ENCODE measurements at regions not wholly inside any gene's neighbourhood (a gene's known extent, or its start where the extent isn't known, plus 50 kb on each side); places are given as distances from the start of the nearest gene placed in this dataset.
"Not testable (repeated sequence)": the region's sequence is repeated elsewhere in the genome, so short reads cannot be mapped to it uniquely, and the experiment has no call there.

DNA sequence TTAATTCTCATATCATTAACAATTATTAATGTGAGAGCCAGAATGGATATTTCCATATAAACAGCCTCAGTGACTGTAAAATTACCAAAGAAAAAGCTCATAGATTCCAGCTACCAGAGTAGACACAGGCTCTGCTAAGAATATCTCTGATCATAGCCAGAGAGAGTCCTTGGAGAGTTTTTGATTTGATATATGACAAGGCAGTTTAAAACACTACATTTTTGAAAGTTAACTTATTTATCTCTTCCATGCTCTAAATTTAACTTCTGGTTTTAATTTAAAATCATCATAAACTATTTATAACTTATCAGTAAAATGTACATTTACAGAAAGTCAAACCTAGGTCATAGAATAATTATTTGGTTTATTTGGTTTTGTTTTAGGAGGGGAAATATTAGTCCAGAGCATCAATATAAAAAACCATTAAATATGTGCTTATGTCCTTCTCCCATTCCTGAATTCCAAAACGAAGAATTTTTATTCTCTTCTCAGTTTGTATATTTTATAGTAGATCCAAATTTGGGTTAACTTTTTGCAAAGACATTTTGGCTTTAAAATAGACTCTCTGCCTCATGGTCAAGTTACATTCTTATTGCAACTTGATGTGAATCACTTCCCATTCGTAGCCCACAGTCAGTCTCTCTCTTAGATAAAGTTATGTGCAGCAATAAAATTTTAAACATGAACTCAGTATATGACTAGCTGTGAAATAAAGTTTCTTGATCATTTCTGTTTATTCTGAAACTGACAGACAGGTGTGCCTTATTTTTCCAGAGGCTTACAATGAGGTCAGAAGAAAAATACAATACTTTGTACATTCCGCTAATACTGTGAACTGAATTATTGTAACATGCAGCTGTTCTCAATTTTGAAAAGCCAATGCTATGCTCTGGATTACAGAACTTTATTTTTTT lies 267.1 kb downstream of the PAPSS1 start:
- Mint-ChIP-seq H3K36me3 (no peaks in the 10 kb centered on the region), H3K27me3 (peaks cover 9 to 14% of the 10 kb centered on the region in 2 donors), H3K9me3 (no peaks in the 10 kb centered on the region), H3K27ac (no peak overlapping the region), H3K4me1 (no peaks in the 10 kb centered on the region), H3K4me3 (no peak overlapping the region)
- DNase-seq, result no peak
- ATAC-seq (replicated peaks in 1 of 4), result no peak
- WGBS (ENCODE audit: insufficient coverage), result no CpG with 5 or more reads among the region's 3 CpGs
- Histone ChIP-seq H3K27me3 (replicated peaks in 1 of 2; ENCODE audit: control insufficient read depth in 2 of 2, extremely low read depth in 1 of 2, insufficient read depth in 2 of 2, low read length in 1 of 2) (no peaks in the 10 kb centered on the region), H3K27ac (ENCODE audit: low read length) (no peak overlapping the region), H3K9me3 (no peaks in the 10 kb centered on the region), H3K4me1 (ENCODE audit: control insufficient read depth in 1 of 2, extremely low read depth in 1 of 2, insufficient read depth in 2 of 2, low read length in 2 of 2) (no peaks in the 10 kb centered on the region), H3K36me3 (ENCODE audit: control insufficient read depth in 2 of 2, extremely low read depth in 1 of 2, insufficient read depth in 1 of 2, low read length in 1 of 2) (no peaks in the 10 kb centered on the region), H3K4me3 (ENCODE audit: control insufficient read depth in 1 of 2, extremely low read depth in 1 of 2, low read length in 1 of 2) (no peak overlapping the region)
- ChIA-PET CTCF (interaction anchor here in 1 of 2 donors (0.6 kb wide), 1 partner anchor 481 kb away, joined by 3 read pairs; no protein-coding TSS in a partner anchor), POLR2A (no interaction called here)

DNA sequence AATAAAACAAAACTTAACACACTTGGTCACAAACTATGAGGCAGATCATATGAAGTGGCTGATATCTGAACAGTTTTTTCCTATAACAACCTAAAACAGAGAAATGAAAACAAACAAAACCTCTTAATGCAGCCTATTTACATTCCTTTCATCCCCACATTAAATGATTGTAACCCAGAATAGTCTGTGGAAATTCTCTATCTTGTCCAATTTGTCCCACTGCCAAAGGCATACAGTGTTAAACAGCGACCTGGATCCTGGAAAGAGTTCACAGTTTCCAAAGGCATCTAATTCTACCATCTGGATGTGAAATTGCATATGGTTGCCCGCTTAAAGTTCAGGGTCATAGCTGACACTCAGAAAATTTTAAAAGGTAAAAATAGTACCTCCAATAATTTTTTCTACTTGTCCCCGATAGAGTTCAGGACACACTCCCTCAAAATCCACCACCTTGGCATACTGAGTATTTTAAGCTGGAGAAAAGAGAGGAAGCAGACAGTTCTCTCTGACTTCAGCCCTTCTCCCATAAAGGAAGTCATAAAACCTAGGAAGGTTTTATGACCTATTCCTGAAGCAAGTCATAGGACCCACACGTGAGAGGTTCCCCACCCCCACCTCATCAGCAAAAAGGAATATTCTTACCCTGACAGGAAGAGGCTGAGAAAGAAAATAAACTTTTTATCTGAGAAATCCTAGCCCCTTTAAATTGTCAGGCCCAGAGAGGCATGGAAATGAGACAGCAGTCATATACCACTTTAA lies 270.2 kb downstream of the PAPSS1 start:
- no CpG with 5 or more reads among the region's 4 CpGs for WGBS (ENCODE audit: insufficient coverage)
- ATAC-seq (replicated peaks in 1 of 4), result no peak
- Histone ChIP-seq H3K9me3 (no peaks in the 10 kb centered on the region), H3K4me3 (ENCODE audit: control insufficient read depth in 1 of 2, extremely low read depth in 1 of 2, low read length in 1 of 2) (no peak overlapping the region), H3K27ac (ENCODE audit: low read length) (no peak overlapping the region), H3K36me3 (ENCODE audit: control insufficient read depth in 2 of 2, extremely low read depth in 1 of 2, insufficient read depth in 1 of 2, low read length in 1 of 2) (no peaks in the 10 kb centered on the region), H3K27me3 (replicated peaks in 1 of 2; ENCODE audit: control insufficient read depth in 2 of 2, extremely low read depth in 1 of 2, insufficient read depth in 2 of 2, low read length in 1 of 2) (no peaks in the 10 kb centered on the region), H3K4me1 (ENCODE audit: control insufficient read depth in 1 of 2, extremely low read depth in 1 of 2, insufficient read depth in 2 of 2, low read length in 2 of 2) (no peaks in the 10 kb centered on the region)
- ChIA-PET CTCF (no interaction called here), POLR2A (no interaction called here)
- peaks cover 9 to 23% of the 10 kb centered on the region in 2 donors for H3K27me3 Mint-ChIP-seq
- H3K4me3 Mint-ChIP-seq, result no peak overlapping the region
- peaks cover 0 to 11% (median 3%) of the 10 kb centered on the region in 3 donors for H3K9me3 Mint-ChIP-seq
- DNase-seq, result no peak
- no peaks in the 10 kb centered on the region for H3K4me1 Mint-ChIP-seq
- no peaks in the 10 kb centered on the region for H3K36me3 Mint-ChIP-seq
- no peak overlapping the region for H3K27ac Mint-ChIP-seq

DNA sequence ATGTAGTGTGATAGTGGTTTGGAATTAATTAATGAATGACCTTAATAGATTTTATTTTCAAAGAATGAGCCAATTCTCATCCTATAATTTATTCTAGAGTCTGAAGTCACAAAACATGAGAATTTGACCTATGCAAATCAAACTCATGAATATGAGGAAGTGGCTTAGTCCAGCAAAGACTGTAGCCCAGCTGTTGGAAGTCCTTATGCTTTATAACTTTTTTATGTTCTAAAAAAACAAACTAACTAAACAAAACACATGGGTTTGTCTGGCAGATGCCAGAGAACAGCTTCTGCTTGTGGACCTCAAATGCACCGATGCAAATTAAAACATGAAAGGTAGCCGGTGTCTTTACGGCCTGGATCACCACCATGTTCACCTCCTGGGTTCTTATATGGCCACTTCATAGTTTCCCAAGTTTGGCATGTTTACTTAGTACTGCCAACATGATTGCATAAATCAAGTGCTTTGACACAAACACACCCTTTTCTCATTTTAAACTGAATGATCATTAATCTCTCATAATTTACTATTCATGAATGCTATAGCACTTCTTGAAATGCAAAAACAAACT lies 277.4 kb downstream of the PAPSS1 start:
- Mint-ChIP-seq H3K27ac (no peak overlapping the region), H3K36me3 (no peaks in the 10 kb centered on the region), H3K4me1 (no peaks in the 10 kb centered on the region), H3K4me3 (no peak overlapping the region), H3K27me3 (peaks cover 0 to 20% of the 10 kb centered on the region in 2 donors), H3K9me3 (peaks cover 0 to 11% (median 3%) of the 10 kb centered on the region in 3 donors)
- 97% methylated on average over 3 of the region's 3 CpGs for WGBS (ENCODE audit: insufficient coverage)
- no peak overlapping the region for H3K4me3 ChIP-seq (ENCODE audit: control insufficient read depth in 1 of 2, extremely low read depth in 1 of 2, low read length in 1 of 2)
- ChIA-PET CTCF (no interaction called here), POLR2A (no interaction called here)
- DNase-seq (no peak), ATAC-seq (replicated peaks in 1 of 4) (no peak)
- no peaks in the 10 kb centered on the region for H3K9me3 ChIP-seq
- no peak overlapping the region for H3K27ac ChIP-seq (ENCODE audit: low read length)
- H3K36me3 ChIP-seq (ENCODE audit: control insufficient read depth in 2 of 2, extremely low read depth in 1 of 2, insufficient read depth in 1 of 2, low read length in 1 of 2), result no peaks in the 10 kb centered on the region
- no peaks in the 10 kb centered on the region for H3K27me3 ChIP-seq (replicated peaks in 1 of 2; ENCODE audit: control insufficient read depth in 2 of 2, extremely low read depth in 1 of 2, insufficient read depth in 2 of 2, low read length in 1 of 2)
- no peaks in the 10 kb centered on the region for H3K4me1 ChIP-seq (ENCODE audit: control insufficient read depth in 1 of 2, extremely low read depth in 1 of 2, insufficient read depth in 2 of 2, low read length in 2 of 2)

DNA sequence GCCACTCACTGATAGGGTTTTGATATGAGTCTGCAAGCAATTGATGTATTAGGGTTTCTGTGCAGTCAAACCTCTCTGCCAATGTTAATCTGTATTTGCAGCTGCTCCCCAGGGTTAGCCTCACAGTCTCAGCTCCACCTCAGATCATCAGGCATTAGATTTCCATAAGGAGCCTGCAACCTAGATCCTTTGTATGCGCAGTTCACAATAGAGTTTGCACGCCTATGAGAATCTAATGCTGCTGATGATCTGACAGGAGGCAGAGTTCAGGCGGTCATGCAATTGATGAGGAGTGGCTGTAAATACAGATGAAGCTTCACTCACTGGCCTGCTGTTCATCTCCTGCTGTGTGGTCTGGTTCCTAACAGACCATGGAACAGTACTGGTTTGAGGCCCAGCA lies 280.6 kb downstream of the PAPSS1 start:
- Histone ChIP-seq H3K9me3 (no peaks in the 10 kb centered on the region), H3K27ac (ENCODE audit: low read length) (no peak overlapping the region), H3K4me1 (ENCODE audit: control insufficient read depth in 1 of 2, extremely low read depth in 1 of 2, insufficient read depth in 2 of 2, low read length in 2 of 2) (no peaks in the 10 kb centered on the region), H3K36me3 (ENCODE audit: control insufficient read depth in 2 of 2, extremely low read depth in 1 of 2, insufficient read depth in 1 of 2, low read length in 1 of 2) (no peaks in the 10 kb centered on the region), H3K4me3 (ENCODE audit: control insufficient read depth in 1 of 2, extremely low read depth in 1 of 2, low read length in 1 of 2) (no peak overlapping the region), H3K27me3 (replicated peaks in 1 of 2; ENCODE audit: control insufficient read depth in 2 of 2, extremely low read depth in 1 of 2, insufficient read depth in 2 of 2, low read length in 1 of 2) (no peaks in the 10 kb centered on the region)
- H3K4me3 Mint-ChIP-seq, result no peak overlapping the region
- H3K27me3 Mint-ChIP-seq, result peaks cover 2 to 4% of the 10 kb centered on the region in 2 donors
- no peak overlapping the region for H3K27ac Mint-ChIP-seq
- ChIA-PET POLR2A (no interaction called here), CTCF (no interaction called here)
- no peaks in the 10 kb centered on the region for H3K36me3 Mint-ChIP-seq
- DNase-seq, result no peak
- WGBS (ENCODE audit: insufficient coverage), result 85% methylated on average over 3 of the region's 3 CpGs
- H3K4me1 Mint-ChIP-seq, result no peaks in the 10 kb centered on the region
- peaks cover 0 to 3% (median 0%) of the 10 kb centered on the region in 3 donors for H3K9me3 Mint-ChIP-seq
- no peak for ATAC-seq (replicated peaks in 1 of 4)

DNA sequence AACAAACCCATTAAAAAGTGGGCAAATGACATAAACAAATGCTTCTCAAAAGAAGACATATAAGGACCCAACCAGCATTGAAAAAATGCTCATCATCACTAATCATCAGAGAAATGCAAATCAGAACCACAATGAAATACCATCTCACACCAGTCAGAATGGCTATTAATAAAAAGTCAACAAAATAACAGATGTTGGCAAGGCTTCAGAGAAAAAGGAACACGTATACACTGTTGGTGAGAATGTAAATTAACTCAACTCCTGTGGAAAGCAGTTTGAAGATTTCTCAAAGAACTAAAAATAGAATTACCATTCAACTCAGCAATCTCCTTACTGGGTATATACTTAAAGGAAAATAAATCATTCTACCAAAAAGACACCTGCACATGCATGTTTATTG lies 283.6 kb downstream of the PAPSS1 start:
- POLR2A ChIA-PET; H3K4me1 Mint-ChIP-seq; H3K27me3 ChIP-seq (replicated peaks in 1 of 2; ENCODE audit: control insufficient read depth in 2 of 2, extremely low read depth in 1 of 2, insufficient read depth in 2 of 2, low read length in 1 of 2); H3K36me3 ChIP-seq (ENCODE audit: control insufficient read depth in 2 of 2, extremely low read depth in 1 of 2, insufficient read depth in 1 of 2, low read length in 1 of 2); H3K4me3 Mint-ChIP-seq; H3K9me3 ChIP-seq; H3K27ac Mint-ChIP-seq; DNase-seq; H3K27ac ChIP-seq (ENCODE audit: low read length); H3K36me3 Mint-ChIP-seq; CTCF ChIA-PET; H3K27me3 Mint-ChIP-seq; ATAC-seq (replicated peaks in 1 of 4); H3K4me3 ChIP-seq (ENCODE audit: control insufficient read depth in 1 of 2, extremely low read depth in 1 of 2, low read length in 1 of 2); H3K4me1 ChIP-seq (ENCODE audit: control insufficient read depth in 1 of 2, extremely low read depth in 1 of 2, insufficient read depth in 2 of 2, low read length in 2 of 2); H3K9me3 Mint-ChIP-seq: not testable (repeated sequence)
- WGBS (ENCODE audit: insufficient coverage), result no CpG with 5 or more reads among the region's 1 CpG

DNA sequence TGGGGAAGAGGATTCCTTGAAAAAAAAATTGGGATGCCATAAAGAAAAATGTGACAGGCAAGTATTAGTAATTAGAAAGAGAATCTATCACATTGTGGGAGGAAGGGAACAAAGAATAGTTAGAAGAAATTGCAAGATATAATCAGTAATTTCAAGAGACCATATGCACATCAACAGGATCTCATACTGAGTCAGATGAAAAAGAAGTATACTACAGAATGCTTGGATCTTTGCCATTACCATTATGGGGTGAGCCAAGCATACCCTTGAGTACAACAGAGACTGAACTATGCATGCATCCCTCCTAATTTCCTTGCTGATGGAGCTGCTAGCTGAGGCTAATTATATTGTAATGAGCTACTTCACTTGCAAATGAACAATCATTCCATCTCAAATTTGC lies 287.6 kb downstream of the PAPSS1 start:
- peaks cover 0 to 3% (median 0%) of the 10 kb centered on the region in 3 donors for H3K9me3 Mint-ChIP-seq
- H3K27ac ChIP-seq (ENCODE audit: low read length), result no peak overlapping the region

More for the DNA sequence above, 287.6 kb downstream of the PAPSS1 start:
- Histone ChIP-seq H3K9me3 (no peaks in the 10 kb centered on the region), H3K4me1 (ENCODE audit: control insufficient read depth in 1 of 2, extremely low read depth in 1 of 2, insufficient read depth in 2 of 2, low read length in 2 of 2) (no peaks in the 10 kb centered on the region), H3K27me3 (replicated peaks in 1 of 2; ENCODE audit: control insufficient read depth in 2 of 2, extremely low read depth in 1 of 2, insufficient read depth in 2 of 2, low read length in 1 of 2) (peaks cover 0 to 4% of the 10 kb centered on the region in 2 experiments), H3K4me3 (ENCODE audit: control insufficient read depth in 1 of 2, extremely low read depth in 1 of 2, low read length in 1 of 2) (no peak overlapping the region), H3K36me3 (ENCODE audit: control insufficient read depth in 2 of 2, extremely low read depth in 1 of 2, insufficient read depth in 1 of 2, low read length in 1 of 2) (no peaks in the 10 kb centered on the region)
- Mint-ChIP-seq H3K4me3 (no peak overlapping the region), H3K27ac (no peak overlapping the region), H3K4me1 (no peaks in the 10 kb centered on the region), H3K27me3 (peaks cover 2 to 12% of the 10 kb centered on the region in 2 donors), H3K36me3 (no peaks in the 10 kb centered on the region)
- CTCF ChIA-PET, result no interaction called here
- POLR2A ChIA-PET, result no interaction called here
- no peak for ATAC-seq (replicated peaks in 1 of 4)
- DNase-seq, result no peak

All from T-cell (primary cell).